ENCODE measurements at regions not wholly inside any gene's neighbourhood (a gene's known extent, or its start where the extent isn't known, plus 50 kb on each side); places are given as distances from the start of the nearest gene placed in this dataset.

GRCh38 chr2:34353509-34354113, 754.5 kb upstream of the FAM98A start:
- no peak for DNase-seq

GRCh38 chr2:34349527-34349926, 750.4 kb upstream of the FAM98A start:
- DNase-seq = no peak

- no peak for DNase-seq
Observed at GRCh38 chr2:34345030-34345429, 745.9 kb upstream of the FAM98A start.

- no peak for DNase-seq
Observed at GRCh38 chr2:34340307-34340706, 741.2 kb upstream of the FAM98A start.

GRCh38 chr2:34337735-34338134, 738.6 kb upstream of the FAM98A start:
- DNase-seq = no peak

- DNase-seq = no peak
Observed at GRCh38 chr2:34332813-34333212, 733.7 kb upstream of the FAM98A start.

- DNase-seq = no peak
Observed at GRCh38 chr2:34320056-34320455, 721.0 kb upstream of the FAM98A start.

GRCh38 chr2:34317797-34318196, 718.7 kb upstream of the FAM98A start:
- no peak for DNase-seq

- no peak for DNase-seq
Observed at GRCh38 chr2:34316788-34317187, 717.7 kb upstream of the FAM98A start.

- DNase-seq = no peak
Observed at GRCh38 chr2:34311816-34312215, 712.7 kb upstream of the FAM98A start.

GRCh38 chr2:34308140-34308539, 709.0 kb upstream of the FAM98A start:
- no peak for DNase-seq

GRCh38 chr2:34307636-34308035, 708.5 kb upstream of the FAM98A start:
- no peak for DNase-seq

- DNase-seq = no peak
Observed at GRCh38 chr2:34306745-34307144, 707.6 kb upstream of the FAM98A start.

GRCh38 chr2:34305587-34305986, 706.5 kb upstream of the FAM98A start:
- no peak for DNase-seq

GRCh38 chr2:34294961-34295360, 695.9 kb upstream of the FAM98A start:
- DNase-seq = no peak

GRCh38 chr2:34291076-34291475, 692.0 kb upstream of the FAM98A start:
- no peak for DNase-seq

- no peak for DNase-seq
Observed at GRCh38 chr2:34288016-34288415, 688.9 kb upstream of the FAM98A start.

GRCh38 chr2:34280606-34281005, 681.5 kb upstream of the FAM98A start:
- no peak for DNase-seq

GRCh38 chr2:34266908-34267697, 668.0 kb upstream of the FAM98A start:
- DNase-seq = peak; percentile 4 to 43

GRCh38 chr2:34261701-34262100, 662.6 kb upstream of the FAM98A start:
- no peak for DNase-seq

- no peak for DNase-seq
Observed at GRCh38 chr2:34254272-34254878, 655.3 kb upstream of the FAM98A start.

GRCh38 chr2:34252111-34252510, 653.0 kb upstream of the FAM98A start:
- no peak for DNase-seq

GRCh38 chr2:34251578-34251977, 652.5 kb upstream of the FAM98A start:
- no peak for DNase-seq

GRCh38 chr2:34244195-34244594, 645.1 kb upstream of the FAM98A start:
- no peak for DNase-seq
